Fibroblast of lung (primary cell): ENCODE measurements at regions not wholly inside any gene's neighbourhood (a gene's known extent, or its start where the extent isn't known, plus 50 kb on each side); places are given as distances from the start of the nearest gene placed in this dataset.
"Not testable (repeated sequence)": the region's sequence is repeated elsewhere in the genome, so short reads cannot be mapped to it uniquely, and the experiment has no call there.

ENCODE experiments used
- DNase-seq, 2 donors: peaks; one replicate each; pipeline versions ENCODE4 v3.0.0 to v3.0.0-alpha.2; 2010; ENCODE audit warnings: low read depth in 2 of 2
- H2AFZ ChIP-seq: 2 replicates; pipeline ENCODE4 v1.5.1; 2012; ENCODE audit warnings: low read length, control low read depth, inconsistent platforms
- H3K27ac ChIP-seq: 2 replicates; pipeline ENCODE4 v1.5.1; 2011; ENCODE audit warnings: low read length, control low read depth; ENCODE audit not compliant: insufficient read depth
- H3K27me3 ChIP-seq: 2 replicates; pipeline ENCODE4 v1.5.1; 2011; ENCODE audit warnings: mild to moderate bottlenecking, low read length; ENCODE audit not compliant: control insufficient read depth, insufficient read depth
- H3K36me3 ChIP-seq: 2 replicates; pipeline ENCODE4 v1.5.1; 2011; ENCODE audit warnings: low read length; ENCODE audit not compliant: control insufficient read depth, insufficient read depth
- H3K4me1 ChIP-seq: 2 replicates; pipeline ENCODE4 v1.5.1; 2011; ENCODE audit warnings: low read length; ENCODE audit not compliant: control insufficient read depth, insufficient read depth; ENCODE audit errors: extremely low read depth
- H3K4me2 ChIP-seq: 2 replicates; pipeline ENCODE4 v1.5.1; 2011; ENCODE audit warnings: low read length, control low read depth; ENCODE audit not compliant: insufficient read depth; ENCODE audit errors: extremely low read depth
- H3K4me3 ChIP-seq, 4 experiments: fragments of 200-600 bp in 1 of 4; sonication (generic) in 1 of 4; replicated peaks in 1 of 4; 2 replicates each; pipeline ENCODE4 v1.5.1; 2011 to 2016; ENCODE audit warnings: low read length in 4 of 4, low read depth in 3 of 4, mild to moderate bottlenecking in 3 of 4, control low read depth in 2 of 4, inconsistent platforms in 1 of 4, mixed read lengths in 1 of 4; ENCODE audit not compliant: insufficient read depth in 1 of 4; ENCODE audit errors: control extremely low read depth in 1 of 4
- H3K79me2 ChIP-seq: 2 replicates; pipeline ENCODE4 v1.5.1; 2012; ENCODE audit warnings: mild to moderate bottlenecking, low read length, inconsistent platforms; ENCODE audit not compliant: control insufficient read depth, insufficient read depth
- H3K9ac ChIP-seq: 2 replicates; pipeline ENCODE4 v1.5.1; 2011; ENCODE audit warnings: mild to moderate bottlenecking, low read length, control low read depth; ENCODE audit not compliant: insufficient read depth
- H3K9me3 ChIP-seq: 2 replicates; pipeline ENCODE4 v1.5.1; 2012; ENCODE audit warnings: low read depth, low read length; ENCODE audit not compliant: control insufficient read depth, insufficient read depth
- H4K20me1 ChIP-seq: 2 replicates; pipeline ENCODE4 v1.5.1; 2011; ENCODE audit warnings: low read length; ENCODE audit not compliant: control insufficient read depth, insufficient read depth; ENCODE audit errors: extremely low read depth
- EZH2 ChIP-seq: IDR thresholded peaks from 2 replicates; pipeline ENCODE4 v1.5.1; 2012; ENCODE audit warnings: low read length, control low read depth, mild to moderate bottlenecking; ENCODE audit errors: missing control alignments
- TF ChIP-seq, protein P1 (sequence below), 2 donors: IDR thresholded peaks in 1 of 2; conservative IDR thresholded peaks in 1 of 2; 1 replicate in 1 of 2; 2 replicates in 1 of 2; pipeline ENCODE4 v1.5.1; 2011 to 2012; ENCODE audit warnings: low read length in 2 of 2, control low read depth in 1 of 2, inconsistent platforms in 1 of 2, low read depth in 1 of 2, mild to moderate bottlenecking in 1 of 2

DNA sequence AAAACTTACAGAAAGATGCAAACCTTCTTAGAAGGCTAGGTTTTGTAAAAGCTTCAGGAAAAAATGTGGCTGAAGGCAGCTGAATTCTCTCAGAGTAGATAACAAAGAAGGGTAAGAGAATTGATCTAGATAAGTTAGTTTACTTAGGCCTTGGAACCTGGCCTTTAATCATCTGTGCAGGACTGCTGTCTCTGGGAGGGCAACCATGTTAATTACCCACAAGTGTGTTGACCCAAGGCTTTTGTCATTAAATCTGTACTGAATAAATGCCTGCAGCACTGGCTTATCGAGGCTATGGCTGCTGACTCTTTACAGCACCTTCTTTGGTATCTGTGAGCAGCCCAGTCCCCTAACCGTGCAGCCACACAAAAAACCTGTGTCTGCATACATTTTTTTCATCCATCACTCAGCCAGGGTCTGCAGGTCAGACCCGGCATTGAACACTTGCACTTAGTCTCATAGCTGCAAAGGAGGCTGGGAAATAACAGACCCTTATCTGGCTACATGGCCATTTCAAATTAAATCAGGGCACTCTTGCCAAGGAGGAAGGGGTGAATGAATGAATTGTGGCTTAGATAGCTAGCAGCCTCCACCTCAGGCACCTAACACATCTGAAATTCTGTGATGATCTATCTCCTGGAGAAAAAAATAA lies 86.4 kb upstream of the EPCAM start:
- Histone ChIP-seq H3K9me3 (no peaks in the 10 kb centered on the region), H3K27me3 (no peaks in the 10 kb centered on the region), H3K9ac (no peak overlapping the region), H3K36me3 (no peaks in the 10 kb centered on the region), H2AFZ (no peak overlapping the region), H3K4me2 (no peak overlapping the region), H3K4me1 (no peaks in the 10 kb centered on the region), H3K27ac (no peak overlapping the region), H4K20me1 (no peaks in the 10 kb centered on the region), H3K4me3 (no peak overlapping the region), H3K79me2 (no peaks in the 10 kb centered on the region)
- no peak for TF ChIP-seq EZH2
- TF ChIP-seq, protein P1, sequence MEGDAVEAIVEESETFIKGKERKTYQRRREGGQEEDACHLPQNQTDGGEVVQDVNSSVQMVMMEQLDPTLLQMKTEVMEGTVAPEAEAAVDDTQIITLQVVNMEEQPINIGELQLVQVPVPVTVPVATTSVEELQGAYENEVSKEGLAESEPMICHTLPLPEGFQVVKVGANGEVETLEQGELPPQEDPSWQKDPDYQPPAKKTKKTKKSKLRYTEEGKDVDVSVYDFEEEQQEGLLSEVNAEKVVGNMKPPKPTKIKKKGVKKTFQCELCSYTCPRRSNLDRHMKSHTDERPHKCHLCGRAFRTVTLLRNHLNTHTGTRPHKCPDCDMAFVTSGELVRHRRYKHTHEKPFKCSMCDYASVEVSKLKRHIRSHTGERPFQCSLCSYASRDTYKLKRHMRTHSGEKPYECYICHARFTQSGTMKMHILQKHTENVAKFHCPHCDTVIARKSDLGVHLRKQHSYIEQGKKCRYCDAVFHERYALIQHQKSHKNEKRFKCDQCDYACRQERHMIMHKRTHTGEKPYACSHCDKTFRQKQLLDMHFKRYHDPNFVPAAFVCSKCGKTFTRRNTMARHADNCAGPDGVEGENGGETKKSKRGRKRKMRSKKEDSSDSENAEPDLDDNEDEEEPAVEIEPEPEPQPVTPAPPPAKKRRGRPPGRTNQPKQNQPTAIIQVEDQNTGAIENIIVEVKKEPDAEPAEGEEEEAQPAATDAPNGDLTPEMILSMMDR (conservative IDR thresholded peaks at IDR 0.05 in 1 of 2, IDR thresholded peaks at IDR 0.05 in 1 of 2; ENCODE audit: low read depth in 1 of 2, low read length in 2 of 2): no peak
- DNase-seq: no peak

DNA sequence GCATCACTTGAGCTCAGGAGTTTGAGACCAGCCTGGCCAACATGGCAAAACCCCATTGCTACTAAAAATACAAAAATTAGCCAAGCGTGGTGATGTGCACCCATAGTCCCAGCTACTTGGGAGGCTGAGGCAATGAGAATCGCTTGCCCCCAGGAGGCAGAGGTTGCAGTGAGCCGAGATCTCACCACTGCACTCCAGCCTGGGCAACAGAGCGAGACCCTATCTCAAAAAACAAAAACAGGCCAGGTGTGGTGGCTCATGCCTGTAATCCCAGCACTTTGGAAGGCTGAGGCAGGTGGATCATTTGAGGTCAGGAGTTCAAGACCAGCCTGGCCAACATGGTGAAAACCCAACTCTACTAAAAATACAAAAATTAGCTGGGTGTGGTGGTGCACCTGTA lies 89.6 kb upstream of the EPCAM start:
- H4K20me1 ChIP-seq, H3K4me3 ChIP-seq, DNase-seq, H3K4me2 ChIP-seq, H3K36me3 ChIP-seq, H3K27ac ChIP-seq, H3K79me2 ChIP-seq, H3K9me3 ChIP-seq, H3K27me3 ChIP-seq, H2AFZ ChIP-seq, H3K4me1 ChIP-seq, H3K9ac ChIP-seq: not testable (repeated sequence)

DNA sequence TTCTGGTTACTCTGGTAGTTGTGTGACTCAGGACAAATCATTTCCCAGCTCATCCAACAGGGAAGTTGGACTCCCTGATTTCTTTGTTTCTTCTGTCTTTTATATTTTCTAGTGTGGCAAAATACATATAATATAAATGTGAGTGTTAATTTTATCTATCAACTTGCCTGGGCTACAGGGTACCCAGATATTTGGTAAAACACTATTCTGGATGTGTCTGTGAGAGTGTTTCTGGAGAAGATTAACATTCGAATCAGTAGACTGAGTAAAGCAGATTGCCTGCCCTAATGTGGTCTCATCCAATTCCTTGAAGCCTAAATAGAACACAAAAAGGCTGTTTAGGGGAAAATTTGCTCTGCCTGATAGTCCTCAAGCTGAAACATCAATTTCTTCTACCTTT lies 91.1 kb upstream of the EPCAM start:
- Histone ChIP-seq H3K36me3 (no peaks in the 10 kb centered on the region), H3K9ac (no peak overlapping the region), H3K9me3 (no peaks in the 10 kb centered on the region), H3K4me2 (no peak overlapping the region), H3K4me1 (peaks cover 8% of the 10 kb centered on the region), H3K27ac (no peak overlapping the region), H4K20me1 (no peaks in the 10 kb centered on the region), H3K27me3 (no peaks in the 10 kb centered on the region), H3K4me3 (no peak overlapping the region), H2AFZ (no peak overlapping the region), H3K79me2 (no peaks in the 10 kb centered on the region)
- no peak for DNase-seq
- TF ChIP-seq EZH2: no peak
- TF ChIP-seq, protein P1 (conservative IDR thresholded peaks at IDR 0.05 in 1 of 2, IDR thresholded peaks at IDR 0.05 in 1 of 2; ENCODE audit: low read depth in 1 of 2, low read length in 2 of 2): no peak
